T-cell (primary cell): ENCODE measurements at regions not wholly inside any gene's neighbourhood (a gene's known extent, or its start where the extent isn't known, plus 50 kb on each side); places are given as distances from the start of the nearest gene placed in this dataset.

Source experiments
- ATAC-seq, 4 experiments: fragments of 200-7000 bp in 3 of 4; fragments of 150-1000 bp in 1 of 4; cut with Tn5 transposase; replicated peaks in 1 of 4; 1 replicate in 3 of 4; 2 replicates in 1 of 4; pipeline ENCODE4 v1.10.0; 2021; ENCODE audit warnings: moderate library complexity in 3 of 4, mild to moderate bottlenecking in 2 of 4, moderate number of reproducible peaks in 1 of 4
- CTCF ChIA-PET, 2 donors: fragments of 300-600 bp; sonication (Branson Sonifier 250); formaldehyde crosslinking; loops; one replicate each; lab custom pipeline; 2022; ENCODE audit warnings: antibody characterized with exemption in 2 of 2; lab: Charles Lee
- POLR2A ChIA-PET, 2 donors: fragments of 300-600 bp; sonication (Branson Sonifier 250); formaldehyde crosslinking; loops; one replicate each; lab custom pipeline; 2022; ENCODE audit warnings: antibody characterized with exemption in 2 of 2; lab: Charles Lee
- DNase-seq, 35 experiments: peaks; one replicate each; pipeline versions ENCODE4 v3.0.0 to v3.0.0-alpha.2; 2013 to 2023
- H3K27ac ChIP-seq: one replicate; pipeline ENCODE4 v1.5.1; 2013; ENCODE audit warnings: low read length
- H3K27me3 ChIP-seq, 2 experiments: replicated peaks in 1 of 2; 1 replicate in 1 of 2; 2 replicates in 1 of 2; pipeline versions ENCODE4 v1.6.1 to v1.7.0; 2013; ENCODE audit warnings: low read length in 1 of 2, mixed read lengths in 1 of 2; ENCODE audit not compliant: control insufficient read depth in 2 of 2, insufficient read depth in 2 of 2; ENCODE audit errors: extremely low read depth in 1 of 2
- H3K36me3 ChIP-seq, 2 donors: 1 replicate in 1 of 2; 2 replicates in 1 of 2; pipeline versions ENCODE4 v1.6.1 to v1.7.0; 2013; ENCODE audit warnings: low read length in 1 of 2; ENCODE audit not compliant: control insufficient read depth in 2 of 2, insufficient read depth in 1 of 2; ENCODE audit errors: extremely low read depth in 1 of 2
- H3K4me1 ChIP-seq, 2 experiments: 1 replicate in 1 of 2; 2 replicates in 1 of 2; pipeline versions ENCODE4 v1.6.1 to v1.7.0; 2013; ENCODE audit warnings: low read length in 2 of 2, mixed read lengths in 1 of 2; ENCODE audit not compliant: insufficient read depth in 2 of 2, control insufficient read depth in 1 of 2; ENCODE audit errors: extremely low read depth in 1 of 2
- H3K4me3 ChIP-seq, 2 donors: 1 replicate in 1 of 2; 2 replicates in 1 of 2; pipeline versions ENCODE4 v1.5.1 to v1.7.0; 2013; ENCODE audit warnings: mild to moderate bottlenecking in 2 of 2, low read length in 1 of 2, moderate library complexity in 1 of 2; ENCODE audit not compliant: control insufficient read depth in 1 of 2; ENCODE audit errors: extremely low read depth in 1 of 2
- H3K9me3 ChIP-seq: 2 replicates; pipeline ENCODE4 v1.7.0; 2013
- H3K27ac Mint-ChIP-seq, 2 donors: one replicate each; pipeline ENCODE4 v1.8.0; 2020 to 2021; ENCODE audit warnings: mild to moderate bottlenecking in 2 of 2, mixed read lengths in 2 of 2
- H3K27me3 Mint-ChIP-seq, 2 donors: one replicate each; pipeline ENCODE4 v1.8.0; 2021 to 2022; ENCODE audit warnings: mixed read lengths in 2 of 2
- H3K36me3 Mint-ChIP-seq: one replicate; pipeline ENCODE4 v1.8.0; 2021; ENCODE audit warnings: mixed read lengths
- H3K4me1 Mint-ChIP-seq, 3 donors: one replicate each; pipeline ENCODE4 v1.8.0; 2020 to 2022; ENCODE audit warnings: mixed read lengths in 3 of 3, mild to moderate bottlenecking in 1 of 3
- H3K4me3 Mint-ChIP-seq, 3 donors: one replicate each; pipeline ENCODE4 v1.8.0; 2020 to 2022; ENCODE audit warnings: mild to moderate bottlenecking in 3 of 3, mixed read lengths in 3 of 3, moderate library complexity in 3 of 3
- H3K9me3 Mint-ChIP-seq, 3 donors: one replicate each; pipeline ENCODE4 v1.8.0; 2020 to 2022; ENCODE audit warnings: mixed read lengths in 3 of 3
- WGBS: methylation state at CpG from one replicate; pipeline ENCODE4 v1.1.5; 2013; ENCODE audit warnings: missing lambda C conversion rate; ENCODE audit not compliant: insufficient coverage; 5-methylcytosine and 5-hydroxymethylcytosine counted together

DNA sequence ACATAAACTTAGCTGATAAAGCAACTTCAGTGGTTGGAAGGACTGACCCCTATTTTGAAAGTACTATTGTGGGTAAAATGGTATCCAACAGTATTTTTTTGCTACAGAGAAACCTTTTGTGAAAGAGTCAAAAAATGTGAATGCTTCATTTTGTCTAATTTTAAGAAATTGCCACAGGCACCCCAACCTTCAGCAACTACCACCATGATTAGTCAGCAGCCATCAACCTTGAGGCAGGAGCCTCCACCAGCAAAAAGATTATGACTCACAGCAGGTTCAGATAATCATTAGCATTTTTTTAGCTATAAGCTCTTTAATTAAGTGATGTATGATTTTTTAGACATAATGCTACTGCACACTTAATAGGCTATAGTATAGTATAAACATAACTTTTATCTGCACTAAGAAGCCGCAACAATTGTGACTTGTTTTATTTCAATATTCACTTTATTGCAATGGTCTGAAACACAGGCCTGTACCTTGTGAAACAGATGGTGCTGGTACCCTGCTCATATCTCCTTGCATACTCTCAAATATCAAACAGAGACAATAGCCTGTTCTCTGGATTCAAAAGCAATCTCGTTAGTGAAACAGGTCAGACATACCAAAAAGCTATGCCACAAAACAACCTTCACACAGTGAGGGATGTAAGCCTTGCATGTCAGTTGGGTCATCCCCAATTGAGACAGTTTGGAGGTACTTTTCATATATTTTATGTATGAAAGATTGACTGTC lies 261.2 kb upstream of the FAM174A start:
- Mint-ChIP-seq H3K36me3 (no peaks in the 10 kb centered on the region), H3K27ac (no peak overlapping the region), H3K4me3 (no peak overlapping the region), H3K4me1 (no peaks in the 10 kb centered on the region), H3K27me3 (peaks cover 0 to 4% of the 10 kb centered on the region in 2 donors), H3K9me3 (peaks cover 0 to 3% (median 0%) of the 10 kb centered on the region in 3 donors)
- H3K4me3 ChIP-seq, result no peak overlapping the region
- no peak overlapping the region for H3K27ac ChIP-seq
- POLR2A ChIA-PET, result no interaction called here
- H3K27me3 ChIP-seq, result no peaks in the 10 kb centered on the region
- no peak for ATAC-seq
- no CpG with 5 or more reads among the region's 2 CpGs for WGBS
- CTCF ChIA-PET, result interaction anchor here in 1 of 2 donors (0.6 kb wide), 1 partner anchor 9 kb away, joined by 3 read pairs; no protein-coding TSS in a partner anchor
- DNase-seq, result no peak
- no peaks in the 10 kb centered on the region for H3K9me3 ChIP-seq
- no peaks in the 10 kb centered on the region for H3K36me3 ChIP-seq
- no peaks in the 10 kb centered on the region for H3K4me1 ChIP-seq

DNA sequence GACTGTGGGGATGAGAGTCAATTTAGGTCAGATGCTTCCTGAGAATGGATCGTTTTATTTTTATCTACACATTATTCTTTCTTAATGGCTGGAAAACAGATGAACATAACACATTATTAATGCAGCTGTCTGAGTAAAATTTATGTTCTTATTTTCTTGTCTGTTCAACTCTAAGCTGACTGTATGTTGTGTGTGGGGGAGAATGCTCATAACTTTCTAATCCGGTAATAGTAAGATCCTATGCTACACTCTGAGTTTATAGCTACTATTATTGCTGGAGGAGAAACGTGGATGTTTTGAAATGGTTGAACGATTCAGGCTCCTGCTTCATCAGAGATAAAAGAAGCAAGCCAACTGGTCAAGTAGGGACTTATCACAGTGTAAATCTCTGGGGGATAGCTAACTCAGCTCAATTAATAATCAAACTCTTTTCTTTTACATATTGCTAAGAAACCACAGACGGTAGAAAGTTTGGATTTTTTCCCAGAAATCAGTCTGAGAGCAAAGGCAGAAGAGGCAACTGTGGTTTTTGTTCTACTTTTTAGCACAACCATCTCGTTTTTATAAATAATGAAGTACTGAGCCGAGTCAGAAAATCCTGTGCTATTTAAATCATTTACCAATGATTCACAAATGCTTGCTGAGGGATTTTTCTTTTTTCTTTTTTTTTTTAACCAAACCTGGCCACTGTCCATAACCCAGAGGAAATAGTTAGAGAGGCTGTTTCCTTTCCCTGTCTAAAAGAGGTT lies 265.0 kb upstream of the FAM174A start:
- WGBS, result no CpG with 5 or more reads among the region's 7 CpGs
- ATAC-seq (no peak), DNase-seq (no peak)
- no peaks in the 10 kb centered on the region for H3K9me3 Mint-ChIP-seq
- no peaks in the 10 kb centered on the region for H3K9me3 ChIP-seq
- ChIA-PET CTCF (no interaction called here), POLR2A (no interaction called here)
- no peaks in the 10 kb centered on the region for H3K36me3 Mint-ChIP-seq
- no peak overlapping the region for H3K4me3 ChIP-seq
- no peak overlapping the region for H3K27ac Mint-ChIP-seq
- no peaks in the 10 kb centered on the region for H3K4me1 ChIP-seq
- no peaks in the 10 kb centered on the region for H3K36me3 ChIP-seq
- H3K27me3 ChIP-seq, result no peaks in the 10 kb centered on the region
- H3K4me3 Mint-ChIP-seq, result no peak overlapping the region
- H3K4me1 Mint-ChIP-seq, result no peaks in the 10 kb centered on the region
- peaks cover 0 to 4% of the 10 kb centered on the region in 2 donors for H3K27me3 Mint-ChIP-seq
- no peak overlapping the region for H3K27ac ChIP-seq

DNA sequence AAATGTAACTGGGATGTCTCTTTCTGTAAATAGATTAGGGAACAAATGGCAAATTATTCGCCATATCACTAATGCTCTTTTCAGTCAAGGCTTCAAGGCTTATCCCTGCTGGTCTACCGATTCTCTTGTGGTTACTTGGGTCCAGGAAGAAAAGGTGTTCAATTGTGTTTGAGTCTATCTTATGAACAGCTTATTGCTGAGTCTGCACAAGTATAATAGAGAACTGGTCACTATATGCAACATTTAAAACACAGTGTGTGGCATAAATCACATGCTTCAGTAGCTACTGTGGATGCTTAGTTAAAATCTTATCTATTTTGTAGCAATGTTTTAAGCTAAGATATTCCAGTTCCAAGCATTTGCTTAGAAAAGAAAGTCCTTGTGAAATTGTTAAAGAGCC lies 274.2 kb upstream of the FAM174A start:
- Histone ChIP-seq H3K36me3 (no peaks in the 10 kb centered on the region), H3K27ac (no peak overlapping the region), H3K9me3 (no peaks in the 10 kb centered on the region), H3K4me3 (no peak overlapping the region), H3K27me3 (no peaks in the 10 kb centered on the region), H3K4me1 (no peaks in the 10 kb centered on the region)
- DNase-seq (no peak), ATAC-seq (no peak)
- ChIA-PET POLR2A (no interaction called here), CTCF (no interaction called here)
- no peaks in the 10 kb centered on the region for H3K4me1 Mint-ChIP-seq
- peaks cover 0 to 4% (median 0%) of the 10 kb centered on the region in 3 donors for H3K9me3 Mint-ChIP-seq
- H3K36me3 Mint-ChIP-seq, result no peaks in the 10 kb centered on the region
- H3K4me3 Mint-ChIP-seq, result no peak overlapping the region
- WGBS, result 83% methylated on average over 1 of the region's 2 CpGs
- H3K27me3 Mint-ChIP-seq, result no peaks in the 10 kb centered on the region
- no peak overlapping the region for H3K27ac Mint-ChIP-seq

DNA sequence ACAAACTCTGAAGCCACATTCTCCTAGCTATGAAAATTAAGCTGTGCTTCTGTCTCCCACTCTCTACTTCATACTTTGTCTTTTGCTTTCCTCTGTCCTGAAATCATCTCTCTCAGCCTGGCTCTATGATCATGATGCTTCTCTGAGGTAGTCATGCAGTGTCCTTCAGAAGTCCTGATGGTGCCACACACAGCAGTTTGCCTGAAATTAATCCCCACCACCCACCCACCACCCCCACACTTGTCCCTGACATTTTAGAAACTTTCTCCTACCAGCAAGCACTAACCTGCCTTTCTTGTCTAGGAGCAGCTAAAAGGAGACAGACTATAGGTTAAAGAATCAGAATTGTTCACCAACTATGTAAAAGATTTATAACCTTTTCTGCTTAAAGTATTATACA lies 282.2 kb upstream of the FAM174A start:
- no peak for ATAC-seq
- Mint-ChIP-seq H3K27ac (no peak overlapping the region), H3K27me3 (no peaks in the 10 kb centered on the region), H3K36me3 (no peaks in the 10 kb centered on the region), H3K9me3 (no peaks in the 10 kb centered on the region), H3K4me1 (no peaks in the 10 kb centered on the region), H3K4me3 (no peak overlapping the region)
- Histone ChIP-seq H3K27me3 (no peaks in the 10 kb centered on the region), H3K9me3 (no peaks in the 10 kb centered on the region), H3K4me3 (no peak overlapping the region), H3K36me3 (no peaks in the 10 kb centered on the region), H3K4me1 (no peaks in the 10 kb centered on the region), H3K27ac (no peak overlapping the region)
- ChIA-PET CTCF (no interaction called here), POLR2A (no interaction called here)
- DNase-seq, result no peak

DNA sequence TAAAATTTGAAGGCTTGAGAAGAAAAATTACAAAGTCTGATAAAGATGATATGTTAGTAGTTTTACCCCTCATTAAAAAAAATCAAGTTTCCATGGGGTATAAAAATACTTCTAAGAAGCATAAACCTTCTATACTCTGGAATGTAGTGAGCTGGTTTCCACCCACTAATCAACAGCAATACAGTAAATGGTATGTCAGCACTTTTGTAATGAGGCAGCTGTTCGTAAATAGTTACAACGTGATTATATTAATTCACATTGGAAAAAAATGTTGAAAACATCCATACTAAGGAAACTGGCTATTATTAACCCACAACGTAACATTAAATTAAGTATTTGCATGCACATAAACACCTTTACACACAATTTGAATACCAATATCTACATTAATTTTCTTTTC lies 283.1 kb upstream of the FAM174A start:
- H3K4me1 Mint-ChIP-seq, result no peaks in the 10 kb centered on the region
- Histone ChIP-seq H3K4me1 (no peaks in the 10 kb centered on the region), H3K27me3 (no peaks in the 10 kb centered on the region), H3K9me3 (no peaks in the 10 kb centered on the region), H3K27ac (no peak overlapping the region), H3K4me3 (no peak overlapping the region), H3K36me3 (no peaks in the 10 kb centered on the region)
- H3K27me3 Mint-ChIP-seq, result no peaks in the 10 kb centered on the region
- POLR2A ChIA-PET, result no interaction called here
- H3K27ac Mint-ChIP-seq, result no peak overlapping the region
- ATAC-seq, result no peak
- CTCF ChIA-PET, result no interaction called here
- no CpG with 5 or more reads among the region's 3 CpGs for WGBS
- no peaks in the 10 kb centered on the region for H3K9me3 Mint-ChIP-seq
- H3K36me3 Mint-ChIP-seq, result no peaks in the 10 kb centered on the region
- no peak overlapping the region for H3K4me3 Mint-ChIP-seq
- DNase-seq, result no peak

DNA sequence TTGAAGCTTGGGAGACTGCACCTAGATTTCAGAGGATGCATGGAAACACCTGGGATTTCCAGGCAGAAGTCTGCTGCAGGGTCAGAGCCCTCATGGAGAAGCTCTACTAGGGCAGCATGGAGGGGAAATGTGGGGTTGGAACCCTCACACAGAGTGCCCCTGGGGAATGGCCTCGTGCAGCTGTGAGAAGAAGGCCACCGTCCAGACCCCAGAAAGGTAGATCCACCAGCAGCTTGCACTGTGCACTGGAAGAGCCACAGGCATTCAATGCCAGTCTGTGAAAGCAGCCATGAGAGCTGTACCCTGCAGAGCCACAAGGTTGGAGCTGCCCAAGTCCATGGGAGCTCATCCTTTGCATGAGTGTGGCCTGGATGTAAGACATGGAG lies 285.3 kb upstream of the FAM174A start:
- no peak for DNase-seq
- H3K27me3 Mint-ChIP-seq, result no peaks in the 10 kb centered on the region
- H3K27ac ChIP-seq, result no peak overlapping the region
- H3K4me3 Mint-ChIP-seq, result no peak overlapping the region
- H3K4me1 ChIP-seq, result no peaks in the 10 kb centered on the region
- no peak for ATAC-seq
- no peaks in the 10 kb centered on the region for H3K4me1 Mint-ChIP-seq
- H3K36me3 ChIP-seq, result no peaks in the 10 kb centered on the region
- no peaks in the 10 kb centered on the region for H3K36me3 Mint-ChIP-seq
- POLR2A ChIA-PET, result no interaction called here
- H3K27ac Mint-ChIP-seq, result no peak overlapping the region
- CTCF ChIA-PET, result interaction anchor here in 1 of 2 donors (0.6 kb wide), 1 partner anchor 1450 kb away, joined by 3 read pairs; no protein-coding TSS in a partner anchor
- WGBS, result 78% methylated on average over 2 of the region's 2 CpGs
- H3K9me3 Mint-ChIP-seq, result no peaks in the 10 kb centered on the region
- no peak overlapping the region for H3K4me3 ChIP-seq
- no peaks in the 10 kb centered on the region for H3K9me3 ChIP-seq
- H3K27me3 ChIP-seq, result no peaks in the 10 kb centered on the region
